Right kidney (tissue), 1 donor: ENCODE measurements at regions not wholly inside any gene's neighbourhood (a gene's known extent, or its start where the extent isn't known, plus 50 kb on each side); places are given as distances from the start of the nearest gene placed in this dataset.
"Not testable (repeated sequence)": the region's sequence is repeated elsewhere in the genome, so short reads cannot be mapped to it uniquely, and the experiment has no call there.

Experiments used
- DNase-seq: peaks from one replicate; pipeline ENCODE4 v3.0.0-alpha.2; 2016

GRCh38 chr6:92507552-92507951 lies 911.8 kb downstream of the EPHA7 start:
- no peak for DNase-seq

GRCh38 chr6:92504509-92504908 lies 914.9 kb downstream of the EPHA7 start:
- DNase-seq = no peak

- no peak for DNase-seq
These were observed 922.1 kb downstream of the EPHA7 start for GRCh38 chr6:92497281-92497680.

- DNase-seq = no peak
These were observed 922.8 kb downstream of the EPHA7 start for GRCh38 chr6:92496527-92496926.

- no peak for DNase-seq
These were observed 924.1 kb downstream of the EPHA7 start for GRCh38 chr6:92495242-92495641.

GRCh38 chr6:92485487-92485886 lies 933.9 kb downstream of the EPHA7 start:
- no peak for DNase-seq

- no peak for DNase-seq
These were observed 939.5 kb downstream of the EPHA7 start for GRCh38 chr6:92479831-92480230.

GRCh38 chr6:92473056-92473455 lies 946.3 kb downstream of the EPHA7 start:
- DNase-seq = no peak

- DNase-seq = no peak
These were observed 950.1 kb downstream of the EPHA7 start for GRCh38 chr6:92469186-92469828.

- DNase-seq = no peak
These were observed 951.3 kb downstream of the EPHA7 start for GRCh38 chr6:92468066-92468465.

- no peak for DNase-seq
These were observed 959.2 kb downstream of the EPHA7 start for GRCh38 chr6:92460133-92460532.

- DNase-seq = no peak
These were observed 959.8 kb downstream of the EPHA7 start for GRCh38 chr6:92459606-92460005.

- no peak for DNase-seq
These were observed 973.3 kb downstream of the EPHA7 start for GRCh38 chr6:92446052-92446451.

- DNase-seq = no peak
These were observed 985.4 kb downstream of the EPHA7 start for GRCh38 chr6:92433911-92434310.

- DNase-seq = no peak
These were observed 987.9 kb downstream of the EPHA7 start for GRCh38 chr6:92431502-92431901.

GRCh38 chr6:92428448-92428847 lies 990.9 kb downstream of the EPHA7 start:
- no peak for DNase-seq

- no peak for DNase-seq
These were observed 991.9 kb downstream of the EPHA7 start for GRCh38 chr6:92427453-92427852.

GRCh38 chr6:92415656-92416055 lies 1003.7 kb downstream of the EPHA7 start:
- no peak for DNase-seq

- no peak for DNase-seq
These were observed 1011.0 kb downstream of the EPHA7 start for GRCh38 chr6:92408350-92408749.

GRCh38 chr6:92404281-92404680 lies 1015.1 kb downstream of the EPHA7 start:
- DNase-seq = no peak

GRCh38 chr6:92399911-92400310 lies 1019.4 kb downstream of the EPHA7 start:
- DNase-seq = no peak

- not testable (repeated sequence) for DNase-seq
These were observed 1030.7 kb downstream of the EPHA7 start for GRCh38 chr6:92388706-92389105.

- no peak for DNase-seq
These were observed 1038.4 kb downstream of the EPHA7 start for GRCh38 chr6:92380803-92381601.

GRCh38 chr6:92377137-92377536 lies 1042.2 kb downstream of the EPHA7 start:
- no peak for DNase-seq
